ELR (cell line): ENCODE measurements at regions not wholly inside any gene's neighbourhood (a gene's known extent, or its start where the extent isn't known, plus 50 kb on each side); places are given as distances from the start of the nearest gene placed in this dataset.
"Not testable (repeated sequence)": the region's sequence is repeated elsewhere in the genome, so short reads cannot be mapped to it uniquely, and the experiment has no call there.

ENCODE experiments used
- DNase-seq: peaks from one replicate; pipeline ENCODE4 v3.0.0-alpha.2; 2015; ENCODE audit warnings: low read depth

GRCh38 chr1:30090162-30090820 lies 633.1 kb downstream of the MATN1 start:
- no peak for DNase-seq

GRCh38 chr1:30089024-30089430 lies 634.4 kb downstream of the MATN1 start:
- DNase-seq = no peak

- DNase-seq = no peak
These were observed 634.8 kb downstream of the MATN1 start for GRCh38 chr1:30088594-30088993.

- peak; percentile 25 for DNase-seq
These were observed 635.9 kb downstream of the MATN1 start for GRCh38 chr1:30087465-30087864.

- peak; percentile 33 for DNase-seq
These were observed 637.3 kb downstream of the MATN1 start for GRCh38 chr1:30085811-30086770.

- no peak for DNase-seq
These were observed 638.3 kb downstream of the MATN1 start for GRCh38 chr1:30084909-30085571.

- DNase-seq = peak; percentile 67
These were observed 639.5 kb downstream of the MATN1 start for GRCh38 chr1:30083800-30084464.

GRCh38 chr1:30081379-30082102 lies 641.8 kb downstream of the MATN1 start:
- no peak for DNase-seq

GRCh38 chr1:30075916-30076315 lies 647.5 kb downstream of the MATN1 start:
- not testable (repeated sequence) for DNase-seq

- DNase-seq = no peak
These were observed 654.5 kb downstream of the MATN1 start for GRCh38 chr1:30068787-30069472.

GRCh38 chr1:30064547-30064946 lies 658.8 kb downstream of the MATN1 start:
- DNase-seq = no peak

GRCh38 chr1:30063621-30064280 lies 659.6 kb downstream of the MATN1 start:
- DNase-seq = peak; percentile 46

- no peak for DNase-seq
These were observed 661.8 kb downstream of the MATN1 start for GRCh38 chr1:30061292-30062220.

- no peak for DNase-seq
These were observed 662.6 kb downstream of the MATN1 start for GRCh38 chr1:30060738-30061137.

GRCh38 chr1:30058970-30059369 lies 664.4 kb downstream of the MATN1 start:
- peak; percentile 91 for DNase-seq

- no peak for DNase-seq
These were observed 669.3 kb downstream of the MATN1 start for GRCh38 chr1:30054126-30054525.

- DNase-seq = no peak
These were observed 671.2 kb downstream of the MATN1 start for GRCh38 chr1:30052178-30052577.

- no peak for DNase-seq
These were observed 671.6 kb downstream of the MATN1 start for GRCh38 chr1:30051777-30052176.

GRCh38 chr1:30049748-30050296 lies 673.6 kb downstream of the MATN1 start:
- DNase-seq = no peak
